Ishikawa (cell line): ENCODE measurements at regions not wholly inside any gene's neighbourhood (a gene's known extent, or its start where the extent isn't known, plus 50 kb on each side); places are given as distances from the start of the nearest gene placed in this dataset.

Source experiments
- CEBPB ChIP-seq: IDR thresholded peaks from 2 replicates; pipeline ENCODE4 v1.6.1; 2012
- CREB1 ChIP-seq: IDR thresholded peaks from 2 replicates; pipeline ENCODE4 v1.6.1; 2012; ENCODE audit warnings: low read depth
- EGR1 ChIP-seq: IDR thresholded peaks from 2 replicates; pipeline ENCODE4 v1.6.1; 2012
- EP300 ChIP-seq: IDR thresholded peaks from 2 replicates; pipeline ENCODE4 v1.6.1; 2012; ENCODE audit warnings: borderline replicate concordance
- FOXM1 ChIP-seq: IDR thresholded peaks from 2 replicates; pipeline ENCODE4 v1.6.1; 2012; ENCODE audit warnings: low read depth, borderline replicate concordance
- MAX ChIP-seq: IDR thresholded peaks from 2 replicates; pipeline ENCODE4 v1.6.1; 2012
- NFIC ChIP-seq: IDR thresholded peaks from 2 replicates; pipeline ENCODE4 v1.6.1; 2012
- RAD21 ChIP-seq: IDR thresholded peaks from 2 replicates; pipeline ENCODE4 v1.6.1; 2012; ENCODE audit warnings: low read depth
- REST ChIP-seq: IDR thresholded peaks from 2 replicates; pipeline ENCODE4 v1.6.1; 2012; ENCODE audit warnings: low read depth, mild to moderate bottlenecking
- TAF1 ChIP-seq: IDR thresholded peaks from 2 replicates; pipeline ENCODE4 v1.6.1; 2012; ENCODE audit warnings: low read depth, mild to moderate bottlenecking
- TCF12 ChIP-seq: IDR thresholded peaks from 2 replicates; pipeline ENCODE4 v1.6.1; 2012; ENCODE audit warnings: low read depth
- TEAD4 ChIP-seq: IDR thresholded peaks from 2 replicates; pipeline ENCODE4 v1.6.1; 2012
- YY1 ChIP-seq: IDR thresholded peaks from 2 replicates; pipeline ENCODE4 v1.6.1; 2012; ENCODE audit warnings: low read depth
- ZBTB7A ChIP-seq: IDR thresholded peaks from 2 replicates; pipeline ENCODE4 v1.6.1; 2012; ENCODE audit warnings: low read depth
- TF ChIP-seq, protein P1 (sequence below): IDR thresholded peaks from 2 replicates; pipeline ENCODE4 v1.6.1; 2012

- no peak for TF ChIP-seq TCF12
- no peak for TF ChIP-seq YY1
- TF ChIP-seq, protein P1, sequence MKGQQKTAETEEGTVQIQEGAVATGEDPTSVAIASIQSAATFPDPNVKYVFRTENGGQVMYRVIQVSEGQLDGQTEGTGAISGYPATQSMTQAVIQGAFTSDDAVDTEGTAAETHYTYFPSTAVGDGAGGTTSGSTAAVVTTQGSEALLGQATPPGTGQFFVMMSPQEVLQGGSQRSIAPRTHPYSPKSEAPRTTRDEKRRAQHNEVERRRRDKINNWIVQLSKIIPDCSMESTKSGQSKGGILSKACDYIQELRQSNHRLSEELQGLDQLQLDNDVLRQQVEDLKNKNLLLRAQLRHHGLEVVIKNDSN, result no peak
- TF ChIP-seq FOXM1, result no peak
- TF ChIP-seq EGR1, result no peak
- no peak for TF ChIP-seq TAF1
- TF ChIP-seq EP300, result no peak
- TF ChIP-seq REST, result no peak
- no peak for TF ChIP-seq NFIC
- TF ChIP-seq CEBPB, result no peak
- no peak for TF ChIP-seq RAD21
- no peak for TF ChIP-seq TEAD4
- TF ChIP-seq ZBTB7A, result no peak
- no peak for TF ChIP-seq MAX
- no peak for TF ChIP-seq CREB1
These were observed 90.5 kb upstream of the PLCL2 start for GRCh38 chr3:16794257-16794656.

- TF ChIP-seq FOXM1 (no peak), MAX (no peak), YY1 (no peak), ZBTB7A (no peak), REST (no peak), EGR1 (no peak), CREB1 (no peak), RAD21 (no peak), NFIC (no peak), TCF12 (no peak), TEAD4 (no peak)
- TF ChIP-seq, protein P1, result no peak
These were observed 89.2 kb upstream of the PLCL2 start for GRCh38 chr3:16795581-16795980.

DNA sequence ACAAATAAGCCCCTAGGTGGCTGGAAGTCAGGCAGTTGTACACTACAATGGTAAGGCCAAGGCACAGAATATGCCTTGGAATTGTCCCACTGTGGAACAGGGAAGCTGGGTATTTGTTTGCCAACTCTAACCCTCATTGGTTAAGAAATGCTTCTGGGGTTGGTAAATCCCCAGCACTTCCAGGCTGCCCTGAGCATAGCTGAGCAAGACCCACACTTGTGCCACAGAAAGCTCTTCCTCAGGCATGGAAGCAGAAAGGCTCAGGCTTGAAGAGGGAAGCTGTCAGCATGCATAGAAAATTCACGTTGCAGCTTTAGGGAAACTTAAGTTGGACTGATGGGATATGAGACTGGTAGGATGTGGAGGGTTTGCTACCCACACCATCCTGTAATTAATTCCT lies 86.9 kb upstream of the PLCL2 start:
- TF ChIP-seq TCF12, result no peak
- TF ChIP-seq TEAD4, result no peak
- TF ChIP-seq RAD21, result no peak
- no peak for TF ChIP-seq EGR1
- no peak for TF ChIP-seq CREB1
- no peak for TF ChIP-seq YY1
- TF ChIP-seq ZBTB7A, result no peak
- TF ChIP-seq MAX, result no peak
- no peak for TF ChIP-seq EP300
- TF ChIP-seq CEBPB, result no peak
- no peak for TF ChIP-seq NFIC
- no peak for TF ChIP-seq FOXM1
- no peak for TF ChIP-seq REST
- TF ChIP-seq, protein P1, result no peak

- TF ChIP-seq TEAD4 (no peak), RAD21 (no peak), YY1 (no peak)
- TF ChIP-seq, protein P1, result no peak
These were observed 86.0 kb upstream of the PLCL2 start for GRCh38 chr3:16798738-16799137.
